D341Med (cell line): ENCODE measurements at regions not wholly inside any gene's neighbourhood (a gene's known extent, or its start where the extent isn't known, plus 50 kb on each side); places are given as distances from the start of the nearest gene placed in this dataset.

ENCODE experiments used
- DNase-seq: peaks from one replicate; pipeline ENCODE4 v3.0.0; 2012; ENCODE audit warnings: low spot score

DNA sequence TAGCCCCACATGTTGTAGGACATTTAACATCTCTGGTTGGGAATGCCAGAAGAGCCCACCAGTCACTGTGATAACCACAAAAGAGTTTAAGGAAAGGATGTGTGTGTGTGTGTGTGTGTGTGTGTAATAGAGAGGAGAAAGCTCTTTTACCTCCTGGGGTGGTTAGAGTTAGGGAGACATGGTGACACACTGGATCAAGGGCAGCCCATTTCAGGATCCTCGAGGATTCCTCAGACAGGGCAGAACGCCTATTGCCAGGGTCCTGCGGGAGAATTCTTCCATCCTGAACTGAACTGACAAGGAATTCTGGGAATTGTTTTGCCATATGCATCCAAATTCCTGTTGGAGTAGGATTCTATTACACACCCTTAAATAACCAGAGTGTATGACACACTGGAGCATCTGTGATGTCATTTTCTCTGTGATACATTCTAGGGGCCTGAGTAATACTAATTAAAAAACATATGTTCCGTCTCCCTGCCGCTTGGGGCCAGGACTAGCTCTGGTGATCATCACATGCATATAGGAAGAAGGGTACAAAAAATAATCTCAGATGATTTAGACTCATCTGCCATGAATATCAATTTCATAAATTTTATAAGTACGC lies 156.4 kb upstream of the MMADHC start:
- no peak for DNase-seq

DNA sequence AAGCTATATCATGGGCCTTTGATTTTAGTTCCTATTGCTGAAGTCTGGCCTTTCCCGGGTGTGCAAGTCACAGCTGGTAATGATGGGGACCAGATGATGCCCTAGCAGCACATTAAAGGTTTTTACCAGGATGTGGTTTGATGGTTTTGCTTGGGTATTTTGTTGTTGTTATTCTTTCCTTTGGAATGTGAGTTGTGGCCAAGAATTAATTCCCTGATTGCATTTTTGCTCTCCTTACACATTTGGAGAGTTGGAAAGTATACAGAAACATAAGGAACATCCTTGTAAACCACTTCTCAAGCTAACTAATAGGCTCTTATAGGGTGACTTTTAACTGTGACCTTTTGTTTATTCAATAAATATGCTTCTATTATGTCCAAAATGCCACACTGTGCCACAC lies 154.1 kb upstream of the MMADHC start:
- no peak for DNase-seq

DNA sequence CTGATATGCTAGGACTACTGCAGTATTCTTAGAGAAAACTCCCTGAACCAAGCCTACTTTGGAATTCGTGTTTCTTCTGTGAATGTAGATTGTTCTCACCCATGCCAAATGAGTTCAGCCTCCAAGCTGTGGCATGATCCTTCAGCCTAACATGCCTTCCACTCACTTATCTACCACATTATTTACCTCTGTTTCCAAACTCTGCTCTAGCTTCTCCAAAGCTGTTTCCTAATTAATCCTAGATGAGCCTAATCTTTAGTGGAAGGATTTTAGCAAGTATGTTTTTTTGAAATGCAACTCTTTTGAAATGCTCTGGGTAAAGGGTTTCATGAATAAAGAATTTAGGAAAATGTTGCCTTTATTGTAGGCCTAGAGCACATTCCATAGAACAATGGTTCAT lies 152.9 kb upstream of the MMADHC start:
- no peak for DNase-seq

GRCh38 chr2:149739883-149740265 lies 152.3 kb upstream of the MMADHC start:
- DNase-seq = no peak

- no peak for DNase-seq
These were observed 151.8 kb upstream of the MMADHC start for GRCh38 chr2:149739171-149739882.

DNA sequence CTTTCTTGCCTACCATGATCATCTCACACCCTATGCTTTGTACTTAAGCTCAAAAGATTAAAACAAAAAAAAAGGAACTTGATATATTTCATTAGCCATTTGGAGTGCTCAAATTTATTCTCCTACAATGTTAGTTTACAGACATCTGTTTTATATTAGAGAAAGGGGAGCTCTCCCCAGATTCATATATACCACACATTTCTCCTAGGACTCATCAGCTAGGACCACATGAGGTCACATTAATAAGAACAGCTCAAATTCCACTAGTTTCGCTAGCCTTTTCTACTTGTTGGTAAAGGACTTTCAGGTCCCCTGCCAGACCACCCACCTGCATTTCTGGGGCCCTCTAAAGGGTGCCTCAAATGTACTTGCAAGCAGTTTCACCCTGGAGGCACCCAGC lies 151.2 kb upstream of the MMADHC start:
- DNase-seq = no peak

DNA sequence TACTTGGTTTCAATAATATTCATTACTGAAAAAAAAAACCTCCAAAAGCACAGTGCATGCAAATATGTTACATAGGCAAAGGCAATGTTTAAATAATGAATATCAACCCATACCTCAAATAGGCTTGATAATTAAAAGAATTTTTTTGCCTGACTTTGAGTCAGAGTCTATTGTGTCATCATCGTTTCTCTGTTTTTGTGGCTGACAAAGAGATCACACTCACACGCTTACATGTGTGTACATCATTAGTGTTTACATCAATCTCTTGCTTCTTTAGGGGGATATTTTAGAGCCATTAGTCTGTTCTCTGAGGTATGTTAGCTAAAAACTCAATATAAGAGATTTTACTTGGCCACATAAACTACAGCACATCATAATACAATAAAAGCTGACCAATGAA lies 150.3 kb upstream of the MMADHC start:
- no peak for DNase-seq

- no peak for DNase-seq
These were observed 147.8 kb upstream of the MMADHC start for GRCh38 chr2:149735237-149735958.

DNA sequence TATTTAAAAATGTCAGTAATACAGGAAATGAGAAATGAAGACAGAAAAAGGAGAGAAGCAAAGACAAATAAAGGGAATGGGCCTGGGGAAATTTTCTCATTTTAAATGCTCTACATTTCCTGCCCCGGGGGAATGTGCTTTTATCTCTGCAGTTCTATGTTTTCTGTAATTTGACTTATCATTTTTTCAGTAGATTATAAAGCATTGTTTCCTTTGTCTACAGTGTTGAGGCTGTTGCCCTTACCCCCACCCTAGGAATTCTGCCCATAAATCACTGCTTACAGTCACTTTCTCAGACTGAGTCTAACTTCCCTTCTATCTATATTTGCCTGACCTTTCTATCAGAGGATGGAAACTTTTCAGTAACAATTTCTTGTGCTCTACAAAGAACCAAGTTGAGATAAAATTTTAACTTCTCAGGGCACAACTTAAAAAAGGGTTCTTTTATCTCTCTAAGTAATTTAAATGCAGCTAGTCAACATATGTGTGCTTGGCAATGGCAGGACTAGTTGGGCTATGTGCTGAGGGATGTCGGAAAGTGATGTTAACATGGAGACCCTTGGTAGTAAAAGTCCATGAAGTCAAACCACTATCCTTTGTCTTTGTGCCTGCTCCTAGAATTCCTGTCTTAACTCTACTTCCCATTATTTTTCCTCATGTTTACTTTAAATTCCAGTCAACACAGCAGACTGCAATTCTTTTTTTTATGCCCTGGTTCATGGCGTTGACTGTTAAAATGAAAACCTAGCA lies 146.5 kb upstream of the MMADHC start:
- no peak for DNase-seq

- no peak for DNase-seq
These were observed 145.2 kb upstream of the MMADHC start for GRCh38 chr2:149732730-149733290.

GRCh38 chr2:149732001-149732685 lies 144.6 kb upstream of the MMADHC start:
- DNase-seq = no peak

GRCh38 chr2:149731079-149731478 lies 143.5 kb upstream of the MMADHC start:
- DNase-seq = no peak

- DNase-seq = no peak
These were observed 142.0 kb upstream of the MMADHC start for GRCh38 chr2:149729586-149729985.

DNA sequence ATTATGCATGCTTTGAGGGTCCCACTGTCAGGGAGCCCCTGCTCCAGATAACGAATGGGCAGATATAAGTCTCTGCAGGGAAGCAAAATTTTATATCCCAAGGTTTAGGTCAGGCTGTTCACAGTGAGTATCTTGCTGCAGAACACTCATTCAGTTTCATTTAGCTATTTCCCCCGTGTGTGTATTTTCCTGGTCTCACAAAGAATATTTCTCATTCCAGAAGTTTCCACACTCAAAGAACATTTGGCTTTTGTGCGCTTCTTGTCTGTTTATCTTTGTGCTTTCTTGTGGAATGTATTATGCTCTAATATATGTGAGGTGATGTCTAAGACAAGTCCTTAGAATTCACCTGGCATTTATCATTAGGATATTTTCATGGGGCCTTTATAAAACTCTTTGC lies 140.4 kb upstream of the MMADHC start:
- no peak for DNase-seq

- no peak for DNase-seq
These were observed 137.7 kb upstream of the MMADHC start for GRCh38 chr2:149725234-149725633.

DNA sequence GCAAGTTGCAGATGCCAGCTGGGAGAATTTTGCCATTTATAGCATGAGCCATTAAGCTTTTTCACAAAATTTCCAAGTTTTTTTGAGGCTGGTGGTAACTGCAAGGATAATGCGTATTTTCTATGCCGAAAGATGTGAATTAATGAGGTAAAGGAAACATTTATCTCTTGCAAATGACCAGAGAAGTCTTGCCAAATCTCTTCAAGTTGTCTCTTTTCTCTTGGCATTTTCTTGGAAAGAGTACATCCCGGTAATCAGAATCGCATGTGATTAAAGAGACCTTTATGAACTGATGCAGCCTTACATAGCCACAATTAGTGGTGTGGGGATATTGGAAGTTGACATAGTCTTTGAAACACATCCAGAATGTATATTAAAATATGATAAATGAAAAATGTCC lies 136.5 kb upstream of the MMADHC start:
- DNase-seq = no peak

- DNase-seq = no peak
These were observed 133.0 kb upstream of the MMADHC start for GRCh38 chr2:149720615-149721014.

DNA sequence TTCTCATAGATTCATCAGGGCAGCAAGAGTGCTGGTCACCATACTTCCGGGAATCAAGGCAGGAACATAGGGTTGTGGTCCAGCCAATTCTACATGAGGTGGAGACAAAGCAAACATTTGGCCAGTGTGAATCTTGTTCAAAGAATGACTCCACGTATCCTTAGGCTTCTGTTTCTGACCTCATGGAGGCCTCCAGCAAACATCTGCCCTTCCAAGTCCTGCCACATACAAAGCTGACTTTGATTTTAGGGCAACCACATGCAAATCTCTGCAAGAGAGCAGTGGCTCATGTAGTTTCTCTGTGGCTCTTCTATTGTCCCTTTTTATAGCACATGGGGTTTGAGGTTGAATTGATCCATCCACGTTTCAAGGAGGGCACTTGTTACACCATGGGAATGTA lies 132.1 kb upstream of the MMADHC start:
- DNase-seq = no peak

DNA sequence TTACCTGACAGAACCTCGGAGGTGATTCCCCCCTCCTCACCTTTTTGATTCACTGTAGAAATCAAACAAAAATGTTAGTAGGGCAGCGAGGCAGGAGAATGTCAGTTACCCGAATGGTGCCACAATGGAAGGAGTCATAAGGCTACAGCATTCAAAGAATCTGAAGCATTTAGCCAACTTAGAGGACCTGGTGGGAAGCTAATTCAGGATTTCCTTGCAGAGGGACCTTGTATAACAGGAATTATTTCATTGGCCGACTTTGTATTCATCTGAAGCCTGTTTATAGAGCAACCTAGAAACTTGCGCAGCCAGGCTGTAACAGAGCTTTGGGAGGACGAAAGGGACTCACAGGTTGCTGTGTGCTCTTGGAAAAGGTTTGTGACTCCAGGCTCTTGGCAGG lies 129.1 kb upstream of the MMADHC start:
- no peak for DNase-seq

DNA sequence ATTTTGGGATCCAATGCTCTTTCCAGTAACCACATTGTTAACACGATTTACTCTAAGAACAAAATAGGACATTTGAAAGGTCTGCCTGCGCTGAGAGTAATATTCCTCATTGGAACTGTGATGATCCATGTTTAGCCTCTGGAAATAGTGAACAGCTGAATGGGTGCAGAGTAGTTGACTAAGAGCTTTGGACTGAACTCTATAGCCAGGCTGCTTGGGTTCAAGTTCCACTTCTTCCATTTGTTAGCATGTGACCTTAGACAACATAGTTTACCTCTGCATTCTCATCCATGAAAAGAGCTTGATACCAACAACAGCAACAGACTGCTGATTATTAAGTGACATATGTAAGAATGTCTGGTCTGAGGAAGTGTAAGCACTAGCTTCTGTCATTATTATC lies 128.3 kb upstream of the MMADHC start:
- no peak for DNase-seq

GRCh38 chr2:149715005-149715592 lies 127.5 kb upstream of the MMADHC start:
- peak; percentile 41 for DNase-seq
